GM23248 (cell line): ENCODE measurements at regions not wholly inside any gene's neighbourhood (a gene's known extent, or its start where the extent isn't known, plus 50 kb on each side); places are given as distances from the start of the nearest gene placed in this dataset.
"Not testable (repeated sequence)": the region's sequence is repeated elsewhere in the genome, so short reads cannot be mapped to it uniquely, and the experiment has no call there.

ENCODE experiments used
- DNase-seq: peaks from one replicate; pipeline ENCODE4 v3.0.0-alpha.2; 2015
- H2AFZ ChIP-seq: fragments of 200-600 bp; sonication (generic); 2 replicates; pipeline ENCODE4 v1.6.1; 2016; ENCODE audit warnings: antibody characterized with exemption
- H3F3A ChIP-seq: fragments of 200-600 bp; sonication (generic); 2 replicates; pipeline ENCODE4 v1.6.1; 2016; ENCODE audit warnings: mild to moderate bottlenecking, antibody characterized with exemption, mixed run types; ENCODE audit not compliant: insufficient read depth
- H3K27ac ChIP-seq: fragments of 200-600 bp; sonication (generic); 2 replicates; pipeline ENCODE4 v1.5.1; 2016; ENCODE audit warnings: mild to moderate bottlenecking
- H3K27me3 ChIP-seq: fragments of 200-600 bp; sonication (generic); replicated peaks from 2 replicates; pipeline ENCODE4 v1.6.1; 2016; ENCODE audit warnings: mild to moderate bottlenecking; ENCODE audit not compliant: insufficient read depth
- H3K36me3 ChIP-seq: fragments of 200-600 bp; sonication (generic); 2 replicates; pipeline ENCODE4 v1.6.1; 2016; ENCODE audit warnings: low read depth, mild to moderate bottlenecking
- H3K4me1 ChIP-seq: fragments of 200-600 bp; sonication (generic); 2 replicates; pipeline ENCODE4 v1.6.1; 2016; ENCODE audit warnings: mild to moderate bottlenecking; ENCODE audit not compliant: insufficient read depth
- H3K4me2 ChIP-seq: fragments of 200-600 bp; sonication (generic); one replicate; pipeline ENCODE4 v1.6.1; 2016; ENCODE audit warnings: mild to moderate bottlenecking; ENCODE audit not compliant: unreplicated experiment
- H3K4me3 ChIP-seq: fragments of 200-600 bp; sonication (generic); 2 replicates; pipeline ENCODE4 v1.5.1; 2016; ENCODE audit warnings: mild to moderate bottlenecking
- H3K79me2 ChIP-seq: fragments of 200-600 bp; sonication (generic); 2 replicates; pipeline ENCODE4 v1.6.1; 2016; ENCODE audit warnings: mild to moderate bottlenecking; ENCODE audit not compliant: insufficient read depth
- H3K9ac ChIP-seq: fragments of 200-600 bp; sonication (generic); 2 replicates; pipeline ENCODE4 v1.6.1; 2016; ENCODE audit warnings: mild to moderate bottlenecking
- H3K9me2 ChIP-seq: fragments of 200-600 bp; sonication (generic); 2 replicates; pipeline ENCODE4 v1.6.1; 2016; ENCODE audit warnings: mixed run types, mild to moderate bottlenecking, moderate library complexity; ENCODE audit not compliant: insufficient read depth
- H3K9me3 ChIP-seq: fragments of 200-600 bp; sonication (generic); one replicate; pipeline ENCODE4 v1.6.1; 2017; ENCODE audit warnings: low read depth
- H4K20me1 ChIP-seq: fragments of 200-600 bp; sonication (generic); 2 replicates; pipeline ENCODE4 v1.6.0; 2016; ENCODE audit not compliant: insufficient read depth
- WGBS, 2 experiments: methylation state at CpG; one replicate each; pipeline ENCODE4 v1.1.6; 2015 to 2017; ENCODE audit warnings: low lambda C conversion rate in 2 of 2, low coverage in 1 of 2; ENCODE audit errors: missing lambda C conversion rate in 2 of 2; 5-methylcytosine and 5-hydroxymethylcytosine counted together
- in situ Hi-C: fragments of 300-500 bp; cut with MboI; formaldehyde crosslinking; loops from 2 replicates; pipeline ENCODE4 v1.15.0; 2020

- H3K4me1 ChIP-seq, H4K20me1 ChIP-seq, H3K9me2 ChIP-seq, H3K9me3 ChIP-seq, H3F3A ChIP-seq, H2AFZ ChIP-seq, H3K79me2 ChIP-seq, H3K9ac ChIP-seq, H3K4me2 ChIP-seq, H3K36me3 ChIP-seq, H3K27ac ChIP-seq, H3K27me3 ChIP-seq, H3K4me3 ChIP-seq, in situ Hi-C loops: not testable (repeated sequence)
- peak; percentile 3 for DNase-seq
- WGBS, 2 experiments: 0 to 4% methylated on average over 7 to 50 of the region's 57 CpGs
These were observed 173.6 kb downstream of the ATP6V0E2 start for GRCh38 chr7:150047329-150047728.

GRCh38 chr7:150047772-150048171 lies 174.0 kb downstream of the ATP6V0E2 start:
- H3K4me3 ChIP-seq, H3K9me3 ChIP-seq: not testable (repeated sequence)

GRCh38 chr7:150048244-150049011 lies 174.7 kb downstream of the ATP6V0E2 start:
- H3K79me2 ChIP-seq, H4K20me1 ChIP-seq, in situ Hi-C loops, H3K27ac ChIP-seq, H2AFZ ChIP-seq, H3F3A ChIP-seq, H3K9me3 ChIP-seq, H3K9ac ChIP-seq, H3K4me3 ChIP-seq, H3K36me3 ChIP-seq, H3K4me2 ChIP-seq, H3K9me2 ChIP-seq, H3K4me1 ChIP-seq, H3K27me3 ChIP-seq, DNase-seq: not testable (repeated sequence)
- 3 to 7% methylated on average over 3 to 59 of the region's 79 CpGs for WGBS, 2 experiments

More at GRCh38 chr7:150047772-150048171, 174.0 kb downstream of the ATP6V0E2 start:
- H3K9ac ChIP-seq, H3K79me2 ChIP-seq, H3K27me3 ChIP-seq, in situ Hi-C loops, DNase-seq, H3K27ac ChIP-seq, H3K4me1 ChIP-seq, H3K36me3 ChIP-seq, H4K20me1 ChIP-seq, H2AFZ ChIP-seq, H3K9me2 ChIP-seq, H3F3A ChIP-seq, H3K4me2 ChIP-seq: not testable (repeated sequence)
- 4 to 6% methylated on average over 29 to 31 of the region's 31 CpGs for WGBS, 2 experiments

DNA sequence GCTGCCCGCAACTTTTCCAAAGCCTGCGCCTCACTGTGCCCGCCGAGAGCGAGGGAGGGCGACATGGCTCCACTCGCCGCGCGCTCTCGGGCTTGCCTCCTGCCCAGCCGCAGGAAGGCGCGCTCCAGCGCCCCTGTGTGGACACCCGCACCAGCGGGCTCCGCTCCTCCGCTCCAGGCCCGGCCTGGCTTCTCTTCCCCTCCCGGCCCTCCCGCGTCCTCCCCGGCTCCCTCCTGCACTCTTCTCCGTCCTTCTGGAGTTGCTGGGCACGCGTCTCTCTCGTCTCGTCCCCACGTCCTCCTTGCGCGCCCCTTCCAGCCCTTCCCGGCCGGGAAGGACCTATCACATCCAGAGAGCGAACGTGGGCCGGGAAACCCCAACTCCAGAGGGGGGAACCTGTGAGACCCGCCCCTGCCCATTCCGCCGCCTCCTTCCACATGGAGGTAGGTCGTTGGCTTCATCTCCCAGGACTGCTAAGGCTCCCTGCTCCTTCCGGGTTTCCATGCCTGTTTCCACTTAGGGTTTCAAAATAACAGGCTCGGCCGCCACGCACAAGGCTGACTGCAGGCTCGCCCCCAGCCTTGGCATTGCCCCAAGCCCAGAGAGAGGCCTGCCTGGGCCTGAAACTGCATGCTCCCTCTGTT lies 175.4 kb downstream of the ATP6V0E2 start:
- H3K9me2 ChIP-seq, in situ Hi-C loops, H3F3A ChIP-seq, H2AFZ ChIP-seq, H3K79me2 ChIP-seq, DNase-seq, H3K4me2 ChIP-seq, H3K27me3 ChIP-seq, H3K4me3 ChIP-seq, H4K20me1 ChIP-seq, H3K9me3 ChIP-seq, H3K9ac ChIP-seq, H3K27ac ChIP-seq, H3K4me1 ChIP-seq, H3K36me3 ChIP-seq: not testable (repeated sequence)
- 1 to 2% methylated on average over 9 to 26 of the region's 46 CpGs for WGBS, 2 experiments

DNA sequence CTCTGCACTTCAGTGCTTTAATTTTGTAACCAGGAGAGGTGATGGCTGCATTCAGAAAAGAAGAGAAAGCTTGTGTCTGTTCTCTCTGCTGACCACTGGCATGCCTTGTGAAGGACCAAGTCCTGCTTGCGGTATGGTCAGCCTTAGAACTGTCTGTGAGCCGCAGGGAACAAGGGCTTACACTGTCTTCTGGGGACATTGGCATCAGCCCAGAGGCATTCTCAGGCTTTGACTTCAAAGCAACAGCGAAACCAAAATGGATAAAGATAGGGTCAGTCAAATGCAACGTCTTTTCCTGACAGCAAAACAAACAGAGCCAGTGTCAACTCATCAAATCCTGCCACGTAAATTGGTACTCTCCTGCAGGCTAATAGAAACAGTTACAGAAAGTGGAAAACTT lies 179.6 kb downstream of the ATP6V0E2 start:
- H3K27me3 ChIP-seq, H3K9ac ChIP-seq, H3K4me1 ChIP-seq, H3K9me3 ChIP-seq, H3K4me2 ChIP-seq, H3F3A ChIP-seq, H3K9me2 ChIP-seq, H2AFZ ChIP-seq, H3K36me3 ChIP-seq, H4K20me1 ChIP-seq, in situ Hi-C loops, H3K79me2 ChIP-seq, DNase-seq, H3K27ac ChIP-seq, H3K4me3 ChIP-seq: not testable (repeated sequence)
- 24 to 26% methylated on average over 5 of the region's 5 CpGs for WGBS, 2 experiments

- H3K9ac ChIP-seq, H3K27me3 ChIP-seq, H3K36me3 ChIP-seq, H3K4me2 ChIP-seq, H3K9me2 ChIP-seq, H2AFZ ChIP-seq, H3K79me2 ChIP-seq, DNase-seq, H3F3A ChIP-seq, H3K4me3 ChIP-seq, H3K4me1 ChIP-seq, H3K27ac ChIP-seq, H4K20me1 ChIP-seq, H3K9me3 ChIP-seq, in situ Hi-C loops: not testable (repeated sequence)
- 2 to 5% methylated on average over 3 of the region's 3 CpGs for WGBS, 2 experiments
These were observed 180.5 kb downstream of the ATP6V0E2 start for GRCh38 chr7:150054242-150054641.

GRCh38 chr7:150060259-150061221 lies 186.8 kb downstream of the ATP6V0E2 start:
- H3K9me2 ChIP-seq, H3K9me3 ChIP-seq, DNase-seq, in situ Hi-C loops, H3K27me3 ChIP-seq, H3K4me2 ChIP-seq, H4K20me1 ChIP-seq, H2AFZ ChIP-seq, H3K27ac ChIP-seq, H3K36me3 ChIP-seq, H3K4me3 ChIP-seq, H3K4me1 ChIP-seq, H3K79me2 ChIP-seq, H3K9ac ChIP-seq, H3F3A ChIP-seq: not testable (repeated sequence)
- WGBS, 2 experiments: 17 to 21% methylated on average over 10 to 11 of the region's 16 CpGs
